ENCODE measurements at regions not wholly inside any gene's neighbourhood (a gene's known extent, or its start where the extent isn't known, plus 50 kb on each side); places are given as distances from the start of the nearest gene placed in this dataset.

DNA sequence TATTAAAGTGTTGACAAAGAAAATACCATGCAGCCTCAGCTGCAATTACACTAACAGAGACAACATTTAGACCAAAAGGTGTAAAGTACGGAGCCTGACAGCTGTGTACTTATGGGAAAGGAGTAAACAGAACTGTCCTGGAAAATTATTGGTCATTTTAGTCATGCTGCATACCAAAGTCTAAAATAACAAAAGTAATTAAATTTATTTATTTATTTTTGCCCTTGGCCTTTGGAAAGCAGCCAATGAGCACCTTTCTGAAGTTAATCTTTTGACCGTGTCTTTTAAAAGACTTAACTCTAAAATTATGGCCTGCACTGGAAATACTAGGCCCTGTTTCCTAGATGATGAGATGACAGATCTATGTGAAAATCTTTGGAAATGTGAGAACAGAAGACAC, 597.6 kb downstream of the NXPH1 start:
- dilution Hi-C loops (cut with HindIII; ENCODE audit: low sequenced_read_pairs, unreplicated experiment) (no loop called here), in situ Hi-C loops (cut with MboI; ENCODE audit: low sequenced_read_pairs) (no loop called here), intact Hi-C loops (cut with micrococcal nuclease) (no loop called here)
- no peak for ATAC-seq (ENCODE audit: low read depth)
- no peak for DNase-seq
- CTCF ChIA-PET: no interaction called here
- Histone ChIP-seq H3K27me3 (ENCODE audit: control insufficient read depth, insufficient read depth, low read length) (no peaks in the 10 kb centered on the region), H3K23ac (ENCODE audit: low read depth, low read length) (no peak overlapping the region), H2BK15ac (ENCODE audit: low read depth, low read length) (no peak overlapping the region), H3K56ac (ENCODE audit: extremely low read depth, insufficient read depth, low read length) (no peak overlapping the region), H4K91ac (ENCODE audit: insufficient read depth, low read depth, low read length) (no peak overlapping the region), H2AFZ (replicated peaks; ENCODE audit: low read length, poor library complexity) (no peak overlapping the region), H3K4ac (ENCODE audit: low read depth, low read length) (no peak overlapping the region), H2BK5ac (ENCODE audit: low read depth, low read length, poor library complexity, severe bottlenecking) (no peak overlapping the region), H2BK120ac (ENCODE audit: low read depth, low read length) (no peak overlapping the region), H3K9ac (ENCODE audit: low read depth, low read length) (no peak overlapping the region), H3K4me2 (ENCODE audit: low read depth, low read length) (no peak overlapping the region), H2AK5ac (ENCODE audit: low read depth, low read length) (no peak overlapping the region), H3K36me3 (ENCODE audit: control insufficient read depth, insufficient read depth, low read length) (no peaks in the 10 kb centered on the region), H2AK9ac (replicated peaks; ENCODE audit: low read depth, low read length, poor library complexity) (no peak overlapping the region), H3K14ac (replicated peaks; ENCODE audit: low read depth, low read length) (no peak overlapping the region), H3K4me3 (ENCODE audit: insufficient read depth, low read depth, low read length) (no peak overlapping the region), H4K5ac (ENCODE audit: low read depth, low read length) (no peak overlapping the region), H2BK20ac (ENCODE audit: low read depth, low read length) (no peak overlapping the region), H3K9me1 (ENCODE audit: insufficient read depth, low read length) (no peaks in the 10 kb centered on the region), H3K18ac (ENCODE audit: low read depth, low read length) (no peak overlapping the region), H4K8ac (ENCODE audit: low read depth in 2 of 2, low read length in 2 of 2) (no peak overlapping the region), H3K4me1 (ENCODE audit: control insufficient read depth, insufficient read depth, low read length) (no peaks in the 10 kb centered on the region), H4K20me1 (ENCODE audit: insufficient read depth, low read length) (no peaks in the 10 kb centered on the region), H3K9me3 (ENCODE audit: control insufficient read depth, insufficient read depth, low read length) (peaks cover 7% of the 10 kb centered on the region), H3K79me1 (ENCODE audit: low read depth in 1 of 2, low read length in 2 of 2) (no peaks in the 10 kb centered on the region), H3K27ac (ENCODE audit: insufficient read depth, low read length) (no peak overlapping the region)
- POLR2A ChIA-PET (ENCODE audit: unreplicated experiment): no interaction called here
- no CpG with 5 or more reads among the region's 2 CpGs for WGBS, 2 experiments (ENCODE audit: extremely low coverage in 2 of 2, insufficient read length in 1 of 2)
- no TSS peak for BruUV-seq (replicated peaks)
- TF ChIP-seq USF2 (IDR thresholded peaks at IDR 0.05; ENCODE audit: low read depth, low read length) (no peak), RFX5 (IDR thresholded peaks at IDR 0.05; ENCODE audit: low read depth, low read length) (no peak), BHLHE40 (IDR thresholded peaks at IDR 0.05; ENCODE audit: low read depth, low read length) (no peak), NFE2L2 (IDR thresholded peaks at IDR 0.05; ENCODE audit: low read depth, low read length) (no peak), RAD21 (IDR thresholded peaks at IDR 0.05; ENCODE audit: low read length) (no peak), SMC3 (IDR thresholded peaks at IDR 0.05; ENCODE audit: low read depth, low read length) (no peak), ELK1 (IDR thresholded peaks at IDR 0.05; ENCODE audit: borderline replicate concordance, low read depth, low read length) (no peak), MAFK (IDR thresholded peaks at IDR 0.05; ENCODE audit: low read depth, low read length) (no peak)

Data from IMR-90 (cell line).